Thymus (tissue), 11 donors: ENCODE measurements at regions not wholly inside any gene's neighbourhood (a gene's known extent, or its start where the extent isn't known, plus 50 kb on each side); places are given as distances from the start of the nearest gene placed in this dataset.
"Not testable (repeated sequence)": the region's sequence is repeated elsewhere in the genome, so short reads cannot be mapped to it uniquely, and the experiment has no call there.

Experiments
- DNase-seq, 9 donors: peaks; one replicate each; pipeline ENCODE4 v3.0.0-alpha.2; 2013; ENCODE audit warnings: low spot score in 9 of 9, low read depth in 6 of 9, missing footprints in 1 of 9
- H3K27ac ChIP-seq, 2 donors: one replicate each; pipeline ENCODE4 v1.5.1; 2013; ENCODE audit warnings: control low read depth in 1 of 2, low read depth in 1 of 2, low read length in 1 of 2, mild to moderate bottlenecking in 1 of 2, moderate library complexity in 1 of 2
- H3K27me3 ChIP-seq, 2 donors: one replicate each; pipeline ENCODE4 v1.5.1; 2013; ENCODE audit warnings: low read length in 1 of 2; ENCODE audit not compliant: control insufficient read depth in 2 of 2, insufficient read depth in 1 of 2
- H3K36me3 ChIP-seq, 2 donors: one replicate each; pipeline ENCODE4 v1.5.1; 2013; ENCODE audit warnings: low read length in 1 of 2, mild to moderate bottlenecking in 1 of 2, moderate library complexity in 1 of 2; ENCODE audit not compliant: control insufficient read depth in 2 of 2, insufficient read depth in 2 of 2
- H3K4me1 ChIP-seq, 2 donors: one replicate each; pipeline ENCODE4 v1.5.1; 2013; ENCODE audit warnings: low read length in 2 of 2; ENCODE audit not compliant: control insufficient read depth in 2 of 2, insufficient read depth in 2 of 2
- H3K4me3 ChIP-seq, 2 donors: one replicate each; pipeline ENCODE4 v1.5.1; 2013; ENCODE audit warnings: low read length in 2 of 2, control low read depth in 1 of 2, mild to moderate bottlenecking in 1 of 2
- H3K9me3 ChIP-seq, 2 donors: one replicate each; pipeline ENCODE4 v1.5.1; 2013; ENCODE audit warnings: low read length in 1 of 2, mild to moderate bottlenecking in 1 of 2; ENCODE audit not compliant: control insufficient read depth in 2 of 2, insufficient read depth in 1 of 2
- WGBS: extraction: QIAGEN DNeasy Blood & Tissue Kit; methylation state at CpG from one replicate; pipeline ENCODE4 v1.1.7; 2013; 5-methylcytosine and 5-hydroxymethylcytosine counted together
- donor health status: healthy.

DNA sequence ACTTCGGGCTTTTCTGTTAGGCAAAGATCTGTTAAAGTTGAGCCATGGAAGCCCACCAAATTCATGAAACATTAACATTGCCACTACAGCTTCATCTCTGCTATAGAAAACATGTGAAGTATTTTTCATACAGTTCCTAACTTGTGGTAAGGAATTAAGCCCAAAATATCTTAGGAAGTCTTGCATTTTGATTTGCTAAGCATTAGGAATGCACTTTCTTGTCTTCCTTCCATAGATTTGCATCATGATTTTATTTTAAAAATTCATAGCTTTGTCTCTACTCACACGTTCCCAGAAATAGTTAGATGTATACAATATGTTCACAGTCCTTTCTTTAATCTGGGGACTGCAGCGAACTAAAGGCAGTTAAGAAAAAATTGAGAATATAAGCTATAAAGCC lies 325.6 kb downstream of the CENPW start:
- H3K27ac ChIP-seq = no peak overlapping the region
- H3K9me3 ChIP-seq = no peaks in the 10 kb centered on the region
- no peaks in the 10 kb centered on the region for H3K4me1 ChIP-seq
- no peaks in the 10 kb centered on the region for H3K36me3 ChIP-seq
- H3K27me3 ChIP-seq = no peaks in the 10 kb centered on the region
- no peak for DNase-seq
- 88% methylated on average over 3 of the region's 3 CpGs for WGBS
- H3K4me3 ChIP-seq = no peak overlapping the region

- Histone ChIP-seq H3K27me3 (no peaks in the 10 kb centered on the region), H3K4me1 (no peaks in the 10 kb centered on the region), H3K9me3 (no peaks in the 10 kb centered on the region), H3K27ac (no peak overlapping the region), H3K36me3 (no peaks in the 10 kb centered on the region), H3K4me3 (no peak overlapping the region)
- 92% methylated on average over 3 of the region's 3 CpGs for WGBS
- no peak for DNase-seq
These were observed 327.2 kb downstream of the CENPW start for GRCh38 chr6:126667071-126667470.

GRCh38 chr6:126667728-126668127 lies 327.8 kb downstream of the CENPW start:
- H3K36me3 ChIP-seq = no peaks in the 10 kb centered on the region
- H3K4me3 ChIP-seq = no peak overlapping the region
- no peak overlapping the region for H3K27ac ChIP-seq
- DNase-seq = no peak
- H3K27me3 ChIP-seq = no peaks in the 10 kb centered on the region
- no peaks in the 10 kb centered on the region for H3K9me3 ChIP-seq
- H3K4me1 ChIP-seq = no peaks in the 10 kb centered on the region

DNA sequence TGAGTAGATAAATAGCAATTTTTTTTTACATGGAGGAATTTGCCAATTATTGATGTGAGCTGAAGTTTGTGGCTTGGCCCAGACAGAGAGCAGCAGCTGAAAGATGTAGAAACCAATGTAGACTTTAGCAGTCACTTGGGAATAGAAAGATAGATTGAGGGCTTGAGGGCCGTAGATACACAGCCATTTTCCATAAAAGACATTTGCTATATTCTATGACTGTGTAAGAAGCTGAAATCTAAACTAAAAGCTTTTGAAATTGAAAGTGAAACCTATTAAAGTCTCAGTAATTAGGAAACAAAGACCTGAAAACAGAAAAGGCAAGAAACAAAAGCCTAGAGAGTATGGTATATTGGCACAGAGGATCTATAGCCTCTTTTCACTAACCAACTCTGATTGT lies 332.7 kb downstream of the CENPW start:
- 84% methylated on average over 1 of the region's 1 CpG for WGBS
- no peaks in the 10 kb centered on the region for H3K36me3 ChIP-seq
- H3K27ac ChIP-seq = no peak overlapping the region
- H3K9me3 ChIP-seq = no peaks in the 10 kb centered on the region
- no peaks in the 10 kb centered on the region for H3K4me1 ChIP-seq
- H3K27me3 ChIP-seq = no peaks in the 10 kb centered on the region
- no peak for DNase-seq
- H3K4me3 ChIP-seq = no peak overlapping the region

GRCh38 chr6:126673749-126674148 lies 333.8 kb downstream of the CENPW start:
- 94% methylated on average over 13 of the region's 13 CpGs for WGBS
- not testable (repeated sequence) for DNase-seq, H3K4me1 ChIP-seq, H3K27me3 ChIP-seq, H3K27ac ChIP-seq, H3K4me3 ChIP-seq, H3K36me3 ChIP-seq, H3K9me3 ChIP-seq

GRCh38 chr6:126682440-126682839 lies 342.5 kb downstream of the CENPW start:
- Histone ChIP-seq H3K4me1 (no peaks in the 10 kb centered on the region), H3K27ac (no peak overlapping the region), H3K27me3 (no peaks in the 10 kb centered on the region), H3K9me3 (peaks cover 0 to 3% of the 10 kb centered on the region in 2 donors), H3K36me3 (no peaks in the 10 kb centered on the region), H3K4me3 (no peak overlapping the region)
- no peak for DNase-seq
- 94% methylated on average over 2 of the region's 2 CpGs for WGBS

DNA sequence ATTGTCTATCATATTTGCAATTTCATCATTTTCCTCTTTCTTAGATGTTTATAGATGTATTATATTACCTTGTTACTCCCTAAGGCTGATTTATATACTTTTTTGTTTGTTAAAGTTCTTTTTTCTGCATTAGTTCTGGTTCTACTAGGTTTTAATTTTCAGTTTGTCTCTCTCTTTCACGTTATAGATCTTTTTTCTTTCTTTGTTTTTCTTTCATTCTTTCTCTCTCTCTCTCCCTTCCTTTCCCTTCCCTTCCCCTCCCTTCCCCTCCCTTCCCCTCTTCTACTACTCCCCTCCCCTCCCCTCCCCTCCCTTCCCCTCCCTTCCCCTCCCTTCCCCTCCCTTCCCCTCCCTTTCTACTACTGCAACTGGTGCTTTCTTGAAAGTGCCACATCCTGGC lies 345.3 kb downstream of the CENPW start:
- Histone ChIP-seq H3K36me3 (no peaks in the 10 kb centered on the region), H3K27ac (no peak overlapping the region), H3K4me1 (no peaks in the 10 kb centered on the region), H3K27me3 (no peaks in the 10 kb centered on the region), H3K9me3 (peaks cover 0 to 3% of the 10 kb centered on the region in 2 donors), H3K4me3 (no peak overlapping the region)
- no peak for DNase-seq
- 82% methylated on average over 1 of the region's 1 CpG for WGBS

DNA sequence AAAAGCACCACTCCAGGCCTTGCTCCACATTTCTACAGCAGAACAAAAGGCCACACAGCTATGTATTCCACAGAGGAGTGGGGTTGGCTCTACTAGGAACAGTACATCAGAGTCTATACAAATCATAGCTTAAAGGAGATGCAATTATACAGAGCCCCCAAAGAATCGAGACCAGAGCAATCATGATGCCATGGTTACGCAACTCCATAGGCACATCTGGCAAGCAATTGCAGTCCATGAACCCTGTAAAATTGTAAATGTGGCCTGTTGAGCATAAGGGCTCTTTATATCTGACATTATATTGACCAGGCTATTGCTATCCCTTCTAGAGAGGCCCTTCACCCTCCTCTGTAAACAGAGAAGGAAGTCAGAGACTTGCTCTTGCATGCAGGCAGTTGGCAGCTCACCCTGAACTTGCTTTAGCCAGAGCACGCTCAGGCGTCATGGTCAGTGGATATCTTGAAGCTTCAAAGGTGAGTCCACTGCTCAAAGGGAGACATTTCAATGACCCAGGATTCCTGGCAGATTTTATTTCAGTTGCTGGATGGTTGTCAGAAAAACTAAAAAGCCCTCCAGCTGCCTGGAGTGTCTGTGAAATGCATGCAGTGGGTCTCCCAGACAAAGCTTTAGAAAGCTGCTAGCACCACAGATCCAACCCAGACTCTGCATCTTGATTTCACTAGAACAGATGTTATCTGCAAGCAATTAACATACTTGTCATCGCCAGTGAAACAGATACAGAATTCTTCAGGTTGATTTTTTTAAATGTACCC lies 357.2 kb downstream of the CENPW start:
- H3K36me3 ChIP-seq = no peaks in the 10 kb centered on the region
- DNase-seq = no peak
- no peak overlapping the region for H3K4me3 ChIP-seq
- no peak overlapping the region for H3K27ac ChIP-seq
- no peaks in the 10 kb centered on the region for H3K9me3 ChIP-seq
- no peaks in the 10 kb centered on the region for H3K4me1 ChIP-seq
- WGBS = 82% methylated on average over 5 of the region's 5 CpGs
- no peaks in the 10 kb centered on the region for H3K27me3 ChIP-seq

DNA sequence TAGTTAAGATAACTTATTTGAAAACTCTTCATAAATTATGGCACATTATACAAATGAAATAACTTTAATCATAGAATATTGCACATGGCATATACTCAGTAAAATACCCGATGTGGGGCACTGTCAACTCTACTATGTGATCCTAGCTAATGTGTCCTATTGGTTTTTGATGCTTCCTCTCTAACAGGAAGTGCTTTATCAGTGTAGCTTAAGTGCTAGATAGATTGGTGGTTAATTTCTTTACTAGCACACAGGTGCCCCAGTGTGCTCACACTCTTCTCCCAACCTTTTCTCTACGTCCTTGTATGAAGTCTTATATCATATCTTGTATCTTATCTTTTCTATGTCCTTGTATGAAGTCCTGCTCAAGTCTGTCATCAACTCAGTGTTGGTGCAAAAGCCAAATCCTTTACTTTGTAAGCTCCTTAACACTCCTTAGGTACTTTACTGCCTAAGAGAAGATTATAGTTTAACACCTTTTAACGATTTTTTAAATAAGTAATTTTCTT lies 358.9 kb downstream of the CENPW start:
- no peaks in the 10 kb centered on the region for H3K9me3 ChIP-seq
- 64% methylated on average over 3 of the region's 3 CpGs for WGBS
- DNase-seq = no peak

More for the DNA sequence above, 358.9 kb downstream of the CENPW start:
- H3K4me3 ChIP-seq = no peak overlapping the region
- H3K4me1 ChIP-seq = no peaks in the 10 kb centered on the region
- no peaks in the 10 kb centered on the region for H3K36me3 ChIP-seq
- no peak overlapping the region for H3K27ac ChIP-seq
- H3K27me3 ChIP-seq = no peaks in the 10 kb centered on the region
